MCF 10A (cell line): ENCODE measurements at regions not wholly inside any gene's neighbourhood (a gene's known extent, or its start where the extent isn't known, plus 50 kb on each side); places are given as distances from the start of the nearest gene placed in this dataset.

ENCODE experiments used
- BruUV-seq: library from RNA; stranded (reverse); fragments of 400-500 nt; replicated peaks from 2 replicates; lab custom pipeline; 2021; lab: Mats Ljungman, UMichigan
- CTCF ChIA-PET: fragments of 300-600 bp; sonication (Branson Sonifier 250); formaldehyde crosslinking; extraction: SDS; loops from one replicate; lab custom pipeline; 2021; ENCODE audit warnings: antibody characterized with exemption, inconsistent platforms; lab: Yijun Ruan, JAX
- POLR2A ChIA-PET: fragments of 300-600, 350-650 bp; sonication (Branson Sonifier 250); formaldehyde crosslinking; extraction: SDS; loops from one replicate; lab custom pipeline; 2020; ENCODE audit warnings: antibody characterized with exemption, inconsistent platforms; lab: Yijun Ruan, JAX
- DNase-seq: peaks from one replicate; pipeline ENCODE4 v3.0.0-alpha.2; 2018; ENCODE audit not compliant: unreplicated experiment
- H3K27ac Mint-ChIP-seq: one replicate; pipeline ENCODE4 v1.8.0; 2022; ENCODE audit warnings: mild to moderate bottlenecking, low read depth, mixed read lengths; ENCODE audit not compliant: unreplicated experiment
- H3K27me3 Mint-ChIP-seq: one replicate; pipeline ENCODE4 v1.8.0; 2022; ENCODE audit warnings: mixed read lengths; ENCODE audit not compliant: insufficient read depth, unreplicated experiment
- H3K36me3 Mint-ChIP-seq: one replicate; pipeline ENCODE4 v1.8.0; 2022; ENCODE audit warnings: mild to moderate bottlenecking, moderate library complexity, mixed read lengths; ENCODE audit not compliant: insufficient read depth, unreplicated experiment
- H3K4me1 Mint-ChIP-seq: one replicate; pipeline ENCODE4 v1.8.0; 2022; ENCODE audit warnings: mixed read lengths; ENCODE audit not compliant: insufficient read depth, unreplicated experiment
- H3K4me3 Mint-ChIP-seq: one replicate; pipeline ENCODE4 v1.8.0; 2022; ENCODE audit warnings: mild to moderate bottlenecking, moderate library complexity, mixed read lengths; ENCODE audit not compliant: unreplicated experiment
- H3K9me3 Mint-ChIP-seq: one replicate; pipeline ENCODE4 v1.8.0; 2022; ENCODE audit warnings: mixed read lengths; ENCODE audit not compliant: unreplicated experiment
- CTCF ChIP-seq: fragments of 200-600 bp; IDR thresholded peaks from one replicate; pipeline ENCODE4 v1.8.0; 2022; ENCODE audit warnings: antibody characterized with exemption, mild to moderate bottlenecking; ENCODE audit not compliant: unreplicated experiment
- intact Hi-C: fragments of 100-400 bp; cut with micrococcal nuclease; formaldehyde crosslinking; loops from 2 replicates; pipeline ENCODE4 v1.14.1; 2022

GRCh38 chr6:144543006-144543871 is 258.1 kb downstream of the UTRN start:
- H3K4me3 Mint-ChIP-seq: no peak overlapping the region
- H3K4me1 Mint-ChIP-seq: peaks cover 7% of the 10 kb centered on the region
- intact Hi-C loops: no loop called here
- POLR2A ChIA-PET: interaction anchor here (0.7 kb wide), 1 partner anchor 20 kb away, joined by 3 read pairs; no protein-coding TSS in a partner anchor
- peaks cover 8% of the 10 kb centered on the region for H3K9me3 Mint-ChIP-seq
- H3K36me3 Mint-ChIP-seq: peaks cover 41% of the 10 kb centered on the region
- peak; percentile 78 for DNase-seq
- TF ChIP-seq CTCF: no peak
- H3K27ac Mint-ChIP-seq: no peak overlapping the region
- no peaks in the 10 kb centered on the region for H3K27me3 Mint-ChIP-seq
- CTCF ChIA-PET: interaction anchor here (0.6 to 0.7 kb wide), 2 partner anchors 1186 to 1695 kb away, joined by 3 read pairs; no protein-coding TSS in a partner anchor
- BruUV-seq: no TSS peak

- H3K9me3 Mint-ChIP-seq: peaks cover 8% of the 10 kb centered on the region
- no peak for DNase-seq
- H3K27ac Mint-ChIP-seq: no peak overlapping the region
- H3K4me1 Mint-ChIP-seq: peaks cover 7% of the 10 kb centered on the region
- H3K27me3 Mint-ChIP-seq: no peaks in the 10 kb centered on the region
- peaks cover 34% of the 10 kb centered on the region for H3K36me3 Mint-ChIP-seq
- POLR2A ChIA-PET: interaction anchor here (0.7 kb wide), 1 partner anchor 19 kb away, joined by 3 read pairs; no protein-coding TSS in a partner anchor
- H3K4me3 Mint-ChIP-seq: no peak overlapping the region
- CTCF ChIA-PET: interaction anchor here (0.8 kb wide), 1 partner anchor 9 kb away, joined by 3 read pairs; no protein-coding TSS in a partner anchor
- no peak for TF ChIP-seq CTCF
- intact Hi-C loops: no loop called here
- BruUV-seq: no TSS peak
Measured at GRCh38 chr6:144544266-144544830, 259.2 kb downstream of the UTRN start.

- ChIA-PET CTCF (interaction anchor here (0.6 kb wide), 1 partner anchor 31 kb away, joined by 3 read pairs; no protein-coding TSS in a partner anchor), POLR2A (no interaction called here)
- Mint-ChIP-seq H3K36me3 (peaks cover 37% of the 10 kb centered on the region), H3K27me3 (no peaks in the 10 kb centered on the region), H3K9me3 (peaks cover 8% of the 10 kb centered on the region), H3K4me1 (peaks cover 7% of the 10 kb centered on the region), H3K4me3 (no peak overlapping the region), H3K27ac (no peak overlapping the region)
- intact Hi-C loops: no loop called here
- TF ChIP-seq CTCF: no peak
- BruUV-seq: no TSS peak
- DNase-seq: no peak
Measured at GRCh38 chr6:144546807-144547206, 261.7 kb downstream of the UTRN start.

- Mint-ChIP-seq H3K27me3 (no peaks in the 10 kb centered on the region), H3K36me3 (peaks cover 43% of the 10 kb centered on the region), H3K4me3 (no peak overlapping the region), H3K9me3 (peaks cover 8% of the 10 kb centered on the region), H3K27ac (no peak overlapping the region), H3K4me1 (peaks cover 7% of the 10 kb centered on the region)
- no TSS peak for BruUV-seq
- no peak for TF ChIP-seq CTCF
- ChIA-PET CTCF (interaction anchor here (1.4 kb wide), 1 partner anchor 19 kb away, joined by 3 read pairs; no protein-coding TSS in a partner anchor), POLR2A (no interaction called here)
- intact Hi-C loops: no loop called here
- no peak for DNase-seq
Measured at GRCh38 chr6:144547409-144547808, 262.3 kb downstream of the UTRN start.
